ENCODE measurements at regions not wholly inside any gene's neighbourhood (a gene's known extent, or its start where the extent isn't known, plus 50 kb on each side); places are given as distances from the start of the nearest gene placed in this dataset.

GRCh38 chr13:111422348-111422747 lies 101.9 kb downstream of the TEX29 start:
- Histone ChIP-seq H3K4me2 (ENCODE audit: insufficient read depth, insufficient read length, low read length) (no peak overlapping the region), H3K27ac (ENCODE audit: insufficient read length, low read depth, low read length) (no peak overlapping the region), H4K20me1 (ENCODE audit: control insufficient read depth, insufficient read depth, insufficient read length) (no peaks in the 10 kb centered on the region), H3K9me3 (ENCODE audit: control insufficient read depth, low read depth, low read length) (no peaks in the 10 kb centered on the region), H4K5ac (ENCODE audit: insufficient read length, low read depth, low read length) (no peak overlapping the region), H3K56ac (ENCODE audit: insufficient read length, low read depth, low read length) (no peak overlapping the region), H2BK5ac (ENCODE audit: insufficient read length, low read length) (no peak overlapping the region), H3K79me1 (ENCODE audit: insufficient read depth, low read depth, low read length, poor library complexity, severe bottlenecking) (no peaks in the 10 kb centered on the region), H3K18ac (ENCODE audit: insufficient read length, low read depth, low read length) (no peak overlapping the region), H2BK20ac (ENCODE audit: low read depth, low read length, poor library complexity, severe bottlenecking) (no peak overlapping the region), H3K23me2 (ENCODE audit: insufficient read length, low read depth, low read length, poor library complexity, severe bottlenecking) (no peaks in the 10 kb centered on the region), H3T11ph (ENCODE audit: low read length) (no peak overlapping the region), H3K27me3 (ENCODE audit: insufficient read depth, low read length) (no peaks in the 10 kb centered on the region), H3K79me2 (ENCODE audit: insufficient read depth, low read length) (no peaks in the 10 kb centered on the region), H2AFZ (ENCODE audit: low read length) (no peak overlapping the region), H2BK12ac (ENCODE audit: insufficient read length, low read depth, low read length) (no peak overlapping the region), H2BK120ac (ENCODE audit: low read depth, low read length, poor library complexity, severe bottlenecking) (no peak overlapping the region), H2AK5ac (ENCODE audit: insufficient read length, low read length) (no peak overlapping the region), H3K14ac (ENCODE audit: insufficient read depth, low read length) (no peak overlapping the region), H3K23ac (ENCODE audit: insufficient read length, low read depth, low read length) (no peak overlapping the region), H4K91ac (ENCODE audit: insufficient read length, low read depth, low read length) (no peak overlapping the region), H3K4ac (ENCODE audit: low read depth, low read length) (no peak overlapping the region), H4K8ac (replicated peaks; ENCODE audit: insufficient read length, low read depth, low read length) (no peak overlapping the region), H2BK15ac (ENCODE audit: low read depth, low read length) (no peak overlapping the region), H3K9ac (ENCODE audit: extremely low read depth, insufficient read length, low read length) (no peak overlapping the region), H3K4me1 (ENCODE audit: insufficient read depth, low read length) (no peaks in the 10 kb centered on the region)
- Mint-ChIP-seq H3K27ac (no peak overlapping the region), H3K9me3 (no peaks in the 10 kb centered on the region), H3K4me3 (no peak overlapping the region), H3K4me1 (peaks cover 0 to 4% of the 10 kb centered on the region in 2 experiments; a peak in 1 of 4 replicates), H3K27me3 (ENCODE audit: low read depth) (peaks cover 10% of the 10 kb centered on the region), H3K36me3 (ENCODE audit: insufficient read depth in 1 of 3, low read depth in 3 of 3) (no peaks in the 10 kb centered on the region)
- no peak for DNase-seq
- no CpG with 5 or more reads among the region's 13 CpGs for WGBS (ENCODE audit: extremely low coverage, insufficient read length, low lambda C conversion rate)
- no peak for TF ChIP-seq CTCF (conservative IDR thresholded peaks at IDR 0.05)
